H1 (cell line): ENCODE measurements at regions not wholly inside any gene's neighbourhood (a gene's known extent, or its start where the extent isn't known, plus 50 kb on each side); places are given as distances from the start of the nearest gene placed in this dataset.

ENCODE experiments used
- POLR2A ChIP-seq, 2 experiments: IDR thresholded peaks; 1 replicate in 1 of 2; 2 replicates in 1 of 2; pipeline ENCODE4 v1.6.1; 2011; ENCODE audit warnings: low read depth in 2 of 2, low read length in 2 of 2, mild to moderate bottlenecking in 2 of 2; ENCODE audit errors: control extremely low read depth in 1 of 2
- POLR2AphosphoS5 ChIP-seq: IDR thresholded peaks from 2 replicates; pipeline ENCODE4 v1.6.1; 2011; ENCODE audit warnings: low read depth, low read length
- SIX5 ChIP-seq: IDR thresholded peaks from 2 replicates; pipeline ENCODE4 v1.6.1; 2011; ENCODE audit warnings: mild to moderate bottlenecking, low read depth, low read length

DNA sequence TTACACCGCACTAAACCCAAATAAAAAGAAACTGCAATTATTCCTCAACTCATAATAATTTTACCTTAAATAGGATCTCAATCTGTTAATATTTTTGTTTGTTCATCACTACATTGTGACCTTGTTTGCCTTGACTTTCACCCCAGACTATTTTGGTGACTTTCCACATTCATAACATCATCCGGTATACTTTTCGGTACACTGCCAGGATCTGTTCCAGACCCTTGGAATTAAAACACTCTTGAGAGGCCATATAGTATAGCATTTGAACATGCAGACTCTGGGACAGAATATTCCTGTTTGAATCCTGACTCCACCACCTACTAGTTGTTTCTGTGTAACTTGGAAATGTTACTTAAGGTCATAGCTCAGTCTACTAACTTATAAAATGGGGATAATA is 577.4 kb downstream of the METTL4 start:
- TF ChIP-seq POLR2AphosphoS5 (no peak), SIX5 (no peak), POLR2A (IDR thresholded peaks at IDR 0.05; ENCODE audit: control extremely low read depth in 1 of 2, low read depth in 2 of 2, low read length in 2 of 2) (no peak)
